GM18519 (cell line): ENCODE measurements at regions not wholly inside any gene's neighbourhood (a gene's known extent, or its start where the extent isn't known, plus 50 kb on each side); places are given as distances from the start of the nearest gene placed in this dataset.

Experiments
- ATAC-seq: cut with Tn5 transposase; IDR thresholded peaks from one replicate; pipeline ENCODE4 v1.9.1; 2021; ENCODE audit warnings: mild to moderate bottlenecking, moderate library complexity; ENCODE audit not compliant: unreplicated experiment, low FRiP score

- ATAC-seq: no peak
Observed at GRCh38 chr9:107739601-107740082, 250.1 kb upstream of the KLF4 start.

GRCh38 chr9:107738789-107739188 lies 249.2 kb upstream of the KLF4 start:
- ATAC-seq: no peak

- ATAC-seq: no peak
Observed at GRCh38 chr9:107737987-107738743, 248.6 kb upstream of the KLF4 start.

- no peak for ATAC-seq
Observed at GRCh38 chr9:107737610-107737986, 248.0 kb upstream of the KLF4 start.

GRCh38 chr9:107735821-107736220 lies 246.3 kb upstream of the KLF4 start:
- no peak for ATAC-seq

GRCh38 chr9:107734256-107735013 lies 244.9 kb upstream of the KLF4 start:
- ATAC-seq: no peak

- ATAC-seq: no peak
Observed at GRCh38 chr9:107733523-107733894, 243.9 kb upstream of the KLF4 start.

GRCh38 chr9:107732781-107733522 lies 243.4 kb upstream of the KLF4 start:
- ATAC-seq: no peak

GRCh38 chr9:107731115-107731762 lies 241.7 kb upstream of the KLF4 start:
- no peak for ATAC-seq

GRCh38 chr9:107730666-107731065 lies 241.1 kb upstream of the KLF4 start:
- no peak for ATAC-seq

- ATAC-seq: no peak
Observed at GRCh38 chr9:107727086-107727780, 237.7 kb upstream of the KLF4 start.

GRCh38 chr9:107723015-107723414 lies 233.4 kb upstream of the KLF4 start:
- ATAC-seq: no peak

- no peak for ATAC-seq
Observed at GRCh38 chr9:107721705-107722245, 232.2 kb upstream of the KLF4 start.

GRCh38 chr9:107720501-107720900 lies 230.9 kb upstream of the KLF4 start:
- ATAC-seq: no peak

GRCh38 chr9:107717529-107718314 lies 228.2 kb upstream of the KLF4 start:
- no peak for ATAC-seq

- no peak for ATAC-seq
Observed at GRCh38 chr9:107715740-107716139, 226.2 kb upstream of the KLF4 start.

GRCh38 chr9:107713470-107713869 lies 223.9 kb upstream of the KLF4 start:
- ATAC-seq: no peak

- ATAC-seq: no peak
Observed at GRCh38 chr9:107712390-107712789, 222.8 kb upstream of the KLF4 start.

- no peak for ATAC-seq
Observed at GRCh38 chr9:107711542-107711941, 222.0 kb upstream of the KLF4 start.
